ENCODE measurements at regions not wholly inside any gene's neighbourhood (a gene's known extent, or its start where the extent isn't known, plus 50 kb on each side); places are given as distances from the start of the nearest gene placed in this dataset.

DNA sequence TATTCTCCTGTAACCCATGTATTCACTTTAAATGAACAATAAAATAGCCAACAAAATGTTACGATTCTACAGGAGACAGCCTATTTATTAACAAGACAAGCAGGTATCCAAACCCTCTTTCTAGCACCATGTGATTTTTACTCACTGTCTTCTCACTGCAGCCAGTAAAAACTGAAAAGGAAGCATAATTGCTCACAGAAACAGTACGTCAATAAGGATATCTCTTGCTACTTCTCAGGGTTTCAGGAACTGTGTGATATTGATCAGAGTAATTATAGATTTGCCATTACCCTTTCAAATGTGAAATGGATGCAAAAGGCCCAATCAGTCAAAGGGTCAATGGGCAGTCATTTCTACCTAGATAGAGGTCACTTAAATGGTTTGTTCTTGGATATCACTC is 1473.8 kb upstream of the DDX18 start (continued):
- no peak for TF ChIP-seq CHD7 (IDR thresholded peaks at IDR 0.05; ENCODE audit: insufficient replicate concordance, low read length)

Data from H1 (cell line).